Cardiac fibroblast (primary cell): ENCODE measurements at regions not wholly inside any gene's neighbourhood (a gene's known extent, or its start where the extent isn't known, plus 50 kb on each side); places are given as distances from the start of the nearest gene placed in this dataset.

Experiments used
- DNase-seq, 2 donors: peaks; one replicate each; pipeline versions ENCODE4 v3.0.0 to v3.0.0-alpha.2; 2010; ENCODE audit warnings: low read depth in 2 of 2
- H3K4me3 ChIP-seq, 2 donors: replicated peaks in 1 of 2; 1 replicate in 1 of 2; 2 replicates in 1 of 2; pipeline ENCODE4 v1.5.1; 2011; ENCODE audit warnings: low read depth in 2 of 2, low read length in 2 of 2, mild to moderate bottlenecking in 2 of 2, moderate library complexity in 1 of 2
- CTCF ChIP-seq: IDR thresholded peaks from one replicate; pipeline ENCODE4 v1.5.1; 2011; ENCODE audit warnings: low read depth, mild to moderate bottlenecking, low read length, inconsistent platforms

- H3K4me3 ChIP-seq = no peak overlapping the region
- DNase-seq = no peak
- TF ChIP-seq CTCF = no peak
Measured at GRCh38 chr5:32842813-32843530, 131.9 kb downstream of the NPR3 start.

GRCh38 chr5:32843531-32843895 is 132.4 kb downstream of the NPR3 start:
- DNase-seq = no peak
- no peak for TF ChIP-seq CTCF
- no peak overlapping the region for H3K4me3 ChIP-seq

- no peak overlapping the region for H3K4me3 ChIP-seq
- no peak for TF ChIP-seq CTCF
- DNase-seq = no peak
Measured at GRCh38 chr5:32845171-32845570, 134.1 kb downstream of the NPR3 start.

DNA sequence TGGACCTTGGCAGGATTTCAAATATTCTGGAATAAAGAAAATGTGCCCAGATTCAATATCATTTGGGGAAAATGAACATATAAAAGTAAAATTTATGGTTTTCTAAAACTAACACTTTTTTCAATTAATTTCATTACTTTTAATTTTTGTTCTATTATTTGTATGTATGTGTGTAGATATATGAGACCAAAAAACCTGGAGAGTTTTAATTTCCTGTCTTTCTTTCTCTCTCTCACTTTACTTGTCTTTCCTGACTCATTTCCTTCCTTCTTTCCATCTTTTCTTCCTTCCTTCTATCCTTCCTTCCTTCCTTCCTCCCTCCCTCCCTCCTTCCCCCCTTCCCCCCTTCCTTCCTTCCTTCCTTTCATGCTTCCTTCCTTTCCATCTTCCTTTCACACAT is 137.0 kb downstream of the NPR3 start:
- TF ChIP-seq CTCF = no peak
- H3K4me3 ChIP-seq = no peak overlapping the region
- no peak for DNase-seq

- peak; percentile 24 to 47 for DNase-seq
- TF ChIP-seq CTCF = no peak
- no peak overlapping the region for H3K4me3 ChIP-seq
Measured at GRCh38 chr5:32848681-32849080, 137.6 kb downstream of the NPR3 start.

DNA sequence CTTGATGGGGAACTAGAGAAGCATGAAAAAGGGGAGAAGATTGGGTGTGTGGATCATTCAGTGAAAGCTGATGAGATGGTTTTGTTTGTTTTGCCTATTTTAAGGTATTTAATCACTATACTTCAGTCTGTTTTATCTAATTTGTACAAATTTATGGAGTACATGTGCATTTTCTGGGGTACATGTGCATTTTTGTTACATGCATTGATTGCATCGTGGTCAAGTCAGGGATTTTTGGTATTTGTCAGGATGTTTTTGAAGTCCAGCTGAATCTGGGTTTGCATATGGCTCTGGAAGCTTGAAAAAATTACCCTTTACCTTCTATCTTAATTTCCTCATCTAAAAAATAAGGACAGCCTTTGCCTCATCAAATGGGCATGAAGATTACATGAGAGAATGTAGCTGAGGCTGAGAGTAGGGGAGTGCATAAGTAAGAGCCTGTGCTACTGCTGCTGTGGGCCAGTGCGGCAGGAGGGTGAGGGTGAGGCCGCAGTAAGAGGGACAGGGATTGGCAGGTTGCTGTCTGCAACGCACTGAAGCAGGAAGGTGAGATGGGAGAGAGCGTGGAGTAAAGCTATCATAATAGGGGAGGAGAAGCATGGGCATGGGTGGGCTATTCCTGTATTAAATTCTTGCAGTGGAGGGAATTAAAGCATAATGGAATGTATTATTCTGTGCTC is 139.8 kb downstream of the NPR3 start:
- TF ChIP-seq CTCF = no peak
- no peak for DNase-seq
- no peak overlapping the region for H3K4me3 ChIP-seq
